Fibroblast of skin of abdomen (primary cell): ENCODE measurements at regions not wholly inside any gene's neighbourhood (a gene's known extent, or its start where the extent isn't known, plus 50 kb on each side); places are given as distances from the start of the nearest gene placed in this dataset.

Experiments used
- DNase-seq: peaks from one replicate; pipeline ENCODE4 v3.0.0-alpha.2; 2013

DNA sequence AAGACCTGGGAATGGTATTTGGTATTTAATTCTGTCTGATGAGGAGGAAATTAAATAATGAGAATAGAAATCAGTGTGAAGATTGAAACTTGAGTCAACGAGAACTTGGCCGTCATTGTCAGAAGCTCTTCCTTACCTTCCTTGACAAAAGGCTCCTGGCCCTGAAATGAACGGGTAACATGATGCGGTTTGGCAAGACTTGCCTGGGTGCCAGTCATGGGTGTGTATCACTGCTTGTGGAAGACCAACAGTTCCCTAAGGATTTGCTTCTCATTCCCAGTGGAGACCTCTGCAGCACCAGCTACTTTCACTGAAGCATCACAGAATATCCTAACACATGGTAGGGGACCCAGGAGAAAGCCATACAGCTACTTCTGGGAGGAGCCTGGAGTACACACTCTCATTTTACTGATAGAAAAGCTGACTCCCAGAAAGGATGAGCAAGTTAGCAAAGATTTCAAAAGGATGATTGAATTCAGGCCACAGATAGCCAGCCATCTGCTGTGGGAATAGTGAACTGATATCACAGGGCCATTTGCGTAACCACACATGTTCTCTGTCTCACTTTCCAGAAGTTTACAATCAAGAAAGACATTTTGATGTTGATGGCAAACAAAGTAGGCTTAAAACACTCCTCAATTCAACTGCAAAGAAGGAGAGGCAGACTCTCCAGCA is 258.1 kb upstream of the SALL1 start:
- peak; percentile 46 for DNase-seq

DNA sequence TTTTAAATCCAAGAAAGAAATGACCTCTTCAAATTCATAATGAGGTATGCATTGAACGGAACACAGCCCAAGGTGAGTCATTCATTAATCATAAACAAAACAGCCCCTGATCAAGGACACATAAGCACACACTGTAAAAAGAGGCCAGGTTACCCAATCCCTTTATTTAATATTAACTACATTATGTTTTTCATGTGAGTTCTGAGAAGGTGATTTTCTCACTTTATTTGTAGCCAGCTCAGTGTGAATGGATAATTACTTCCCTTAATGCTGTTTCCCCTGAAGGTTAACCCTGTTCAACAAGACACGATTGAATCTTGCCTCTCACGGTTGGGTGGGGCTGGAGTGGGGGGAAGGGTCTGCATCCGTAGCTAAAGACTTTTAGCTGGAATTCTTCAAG is 257.3 kb upstream of the SALL1 start:
- DNase-seq: peak; percentile 44

DNA sequence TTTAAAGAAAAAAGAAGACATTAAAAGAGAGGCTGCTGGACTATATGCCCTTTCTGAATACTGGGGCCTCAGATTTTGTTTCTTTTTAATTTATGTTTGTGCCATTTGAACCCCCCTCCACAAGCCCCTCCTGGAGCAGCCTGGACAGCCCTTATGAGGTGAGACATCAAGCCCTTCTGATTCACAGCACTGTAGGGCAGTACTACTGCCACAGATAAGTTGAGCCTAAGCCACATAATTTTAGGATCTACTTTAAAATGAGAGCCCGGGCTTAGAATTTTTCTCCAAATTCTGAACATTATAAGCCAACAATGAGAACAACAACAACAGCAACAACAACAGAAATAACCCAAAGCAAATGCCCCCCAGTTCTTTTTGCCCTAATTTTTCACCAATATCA is 256.9 kb upstream of the SALL1 start:
- DNase-seq: no peak

DNA sequence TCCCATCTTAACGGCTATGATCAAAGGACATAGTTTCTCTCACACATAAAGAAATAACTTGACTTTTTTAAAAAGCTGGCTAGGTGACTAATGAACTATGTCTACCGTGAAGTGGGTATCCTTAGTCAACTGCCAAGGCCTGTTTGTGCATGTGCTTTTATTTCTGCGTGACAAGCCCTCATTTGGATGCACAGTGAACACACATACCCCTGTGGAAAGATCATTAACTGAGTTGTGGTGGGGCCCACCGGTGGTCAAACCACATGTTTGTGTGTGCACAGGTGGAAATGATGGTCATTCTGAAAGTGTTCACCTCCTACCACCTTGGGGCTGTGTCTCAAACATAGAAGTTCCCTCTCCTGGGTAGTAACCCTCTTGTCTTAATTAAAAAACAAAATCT is 256.1 kb upstream of the SALL1 start:
- DNase-seq: no peak

DNA sequence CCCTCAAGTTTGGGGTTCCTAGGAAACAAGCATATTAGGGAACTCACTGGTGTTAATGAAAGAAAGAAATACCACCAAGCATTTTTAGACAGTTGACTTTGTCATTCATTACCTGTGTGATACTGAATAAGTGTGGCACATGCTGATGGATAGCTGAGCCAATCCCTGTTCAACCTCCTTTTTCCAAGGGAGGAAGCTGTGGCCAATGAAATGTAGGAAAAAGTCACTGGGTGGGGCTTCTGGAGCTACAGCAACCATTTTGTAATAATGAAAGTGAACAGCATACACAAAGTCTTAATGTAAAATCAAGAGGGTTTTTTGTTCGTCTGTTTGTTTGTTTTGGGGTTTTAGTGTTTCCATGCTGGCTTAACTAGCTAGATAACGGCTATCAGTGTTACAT is 254.3 kb upstream of the SALL1 start:
- DNase-seq: no peak

DNA sequence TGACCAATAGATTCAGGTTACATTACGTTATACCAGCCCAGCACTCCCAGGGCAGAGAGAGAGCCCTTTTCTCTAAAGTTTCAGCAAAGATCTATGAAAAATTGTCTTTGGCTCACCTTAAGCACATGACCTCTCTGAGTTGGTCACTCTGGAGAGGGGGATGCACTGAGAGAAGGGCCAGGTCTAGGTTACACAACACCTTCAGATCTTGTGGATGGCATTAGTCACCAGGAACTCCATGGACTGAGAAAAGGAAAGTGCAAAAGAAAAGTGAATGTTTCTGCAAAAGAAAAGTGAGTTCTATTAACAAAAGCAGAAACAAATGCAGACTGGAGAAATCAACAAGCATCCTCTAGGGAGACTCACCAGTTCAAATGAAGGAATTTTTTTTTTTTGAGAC is 253.3 kb upstream of the SALL1 start:
- DNase-seq: no peak

DNA sequence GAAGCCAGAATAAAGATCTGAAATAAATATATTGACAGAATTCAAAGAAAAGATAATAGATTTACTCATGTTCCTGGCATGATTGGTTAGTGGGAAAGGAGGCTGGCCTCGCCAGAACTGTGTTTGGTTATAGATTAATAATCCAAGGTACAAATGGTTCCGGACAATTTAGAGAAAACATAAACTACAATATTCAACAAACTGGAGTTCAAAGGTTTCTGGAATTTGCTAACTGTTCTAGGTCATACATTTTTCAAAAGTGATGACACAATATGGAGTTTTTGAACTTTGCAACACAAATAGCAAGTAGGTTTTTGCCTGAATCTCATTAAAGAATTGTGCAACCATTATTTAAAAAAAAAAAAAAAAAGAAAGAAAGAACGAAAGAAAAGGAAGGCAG is 251.7 kb upstream of the SALL1 start:
- peak; percentile 17 for DNase-seq

DNA sequence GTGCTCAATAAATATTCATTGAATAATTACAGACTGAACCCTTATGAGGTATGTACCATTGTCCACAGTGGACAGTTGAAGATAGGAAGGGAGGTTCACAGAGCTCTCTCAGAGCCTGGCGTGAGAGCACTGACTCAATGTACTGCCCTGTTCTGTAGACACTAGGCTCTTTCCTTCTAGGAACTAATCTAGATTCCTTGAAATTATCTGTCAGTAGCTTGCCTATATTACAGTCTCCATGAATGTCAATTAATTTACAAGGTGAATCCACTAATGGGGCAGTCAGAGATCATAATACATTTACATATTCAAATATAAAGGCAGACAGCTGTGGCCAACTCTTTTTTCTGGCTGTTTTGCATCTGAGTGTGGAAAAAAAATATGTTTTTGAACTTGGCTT is 251.2 kb upstream of the SALL1 start:
- no peak for DNase-seq

DNA sequence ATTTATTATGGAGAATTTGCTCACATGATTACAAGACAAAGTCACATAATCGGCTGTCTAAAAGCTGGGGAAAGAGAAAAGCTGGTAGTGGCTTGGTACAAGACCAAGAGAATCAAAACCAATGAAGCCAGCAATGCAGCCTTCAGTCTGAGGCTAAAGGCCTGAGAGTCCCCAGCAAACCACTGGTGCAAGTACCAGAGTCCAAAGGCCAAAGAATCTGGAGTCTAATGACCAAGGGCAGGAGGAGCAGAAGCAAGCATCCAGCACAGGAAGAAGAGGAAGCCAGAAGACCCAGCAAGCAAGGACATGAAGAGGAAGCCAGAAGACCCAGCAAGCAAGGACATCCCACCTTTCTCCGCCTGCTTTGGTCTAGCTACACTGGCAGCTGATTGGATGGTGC is 250.6 kb upstream of the SALL1 start:
- no peak for DNase-seq

DNA sequence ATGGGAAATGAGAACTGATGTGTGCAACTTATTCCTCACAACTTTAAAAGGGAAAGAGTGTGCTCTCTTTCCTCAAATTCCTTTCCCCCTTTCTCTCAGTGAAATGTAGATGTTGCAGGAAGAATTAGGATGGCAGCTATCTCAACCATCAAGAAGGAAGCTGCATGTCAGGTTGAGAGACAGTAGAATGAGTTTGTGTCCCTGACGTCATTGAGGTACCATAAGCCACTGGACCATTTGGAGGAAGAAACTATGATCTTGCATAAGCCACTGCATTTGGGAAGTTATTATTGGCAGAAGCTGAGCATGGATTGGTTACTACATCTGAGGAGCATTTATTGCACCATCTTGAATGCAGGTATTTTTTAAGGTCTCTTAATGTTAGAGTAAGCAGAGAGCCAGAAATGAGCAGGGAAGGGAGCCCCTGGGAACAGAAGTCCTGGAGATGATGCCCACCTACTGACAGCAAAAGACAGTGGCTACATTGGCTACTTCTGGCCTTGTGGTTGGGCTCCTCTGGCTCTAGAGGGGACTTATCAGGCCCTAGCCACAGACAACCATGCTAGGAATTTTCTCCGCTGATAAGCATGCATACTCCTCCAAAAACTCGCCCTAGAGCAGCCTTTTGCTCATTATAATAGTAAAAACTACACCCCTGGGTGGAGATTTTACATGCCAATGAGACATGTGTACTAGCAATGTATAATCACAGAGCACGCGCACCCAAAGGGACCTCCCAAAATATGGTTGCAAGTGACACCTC is 249.0 kb upstream of the SALL1 start:
- DNase-seq: no peak

DNA sequence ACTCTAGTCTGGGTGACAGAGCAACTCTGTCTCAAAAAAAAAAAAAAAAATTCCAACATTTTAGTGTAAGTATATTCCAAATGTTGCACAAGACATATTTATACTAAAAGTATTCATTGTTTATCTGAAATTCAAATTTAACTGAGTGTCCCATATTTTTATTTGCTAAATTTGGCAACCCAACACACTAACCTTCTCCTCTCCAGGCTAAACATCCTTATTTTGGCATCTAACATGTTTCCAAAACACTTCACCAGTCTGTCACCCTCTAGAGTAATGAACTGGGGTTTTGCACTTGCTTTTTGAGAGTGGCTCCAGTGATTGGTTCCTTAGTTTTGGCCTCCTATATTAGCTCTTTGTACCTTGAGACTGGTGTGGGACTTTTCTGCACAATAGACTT is 243.4 kb upstream of the SALL1 start:
- no peak for DNase-seq

DNA sequence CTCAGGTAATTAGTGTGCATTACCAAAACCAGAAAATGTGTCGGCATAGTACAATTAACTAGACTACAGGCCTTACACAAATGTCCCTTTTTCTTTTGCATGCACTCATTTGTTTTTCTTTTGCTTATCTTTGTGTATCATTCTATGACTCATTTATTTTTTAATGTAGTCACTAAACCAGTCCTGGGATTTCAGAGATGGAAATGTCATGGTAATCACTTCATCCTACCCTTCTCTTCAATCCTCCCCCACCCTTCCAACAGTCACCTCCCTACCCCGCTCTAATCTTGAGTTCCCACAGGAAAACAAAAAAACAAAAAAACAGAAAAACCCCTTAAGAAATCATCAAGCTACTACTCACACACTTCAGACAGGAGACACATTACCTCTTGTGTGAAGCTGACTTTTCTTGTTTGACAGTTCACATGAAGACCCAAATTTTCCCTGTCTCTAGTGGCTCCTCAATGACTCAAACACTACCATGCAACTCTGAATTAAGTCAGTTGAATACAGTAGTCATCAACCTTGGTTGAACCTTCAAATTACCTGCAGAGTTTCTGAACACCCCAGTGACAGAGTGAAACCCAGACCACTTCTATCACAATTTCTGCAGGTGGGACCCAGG is 242.4 kb upstream of the SALL1 start:
- no peak for DNase-seq

DNA sequence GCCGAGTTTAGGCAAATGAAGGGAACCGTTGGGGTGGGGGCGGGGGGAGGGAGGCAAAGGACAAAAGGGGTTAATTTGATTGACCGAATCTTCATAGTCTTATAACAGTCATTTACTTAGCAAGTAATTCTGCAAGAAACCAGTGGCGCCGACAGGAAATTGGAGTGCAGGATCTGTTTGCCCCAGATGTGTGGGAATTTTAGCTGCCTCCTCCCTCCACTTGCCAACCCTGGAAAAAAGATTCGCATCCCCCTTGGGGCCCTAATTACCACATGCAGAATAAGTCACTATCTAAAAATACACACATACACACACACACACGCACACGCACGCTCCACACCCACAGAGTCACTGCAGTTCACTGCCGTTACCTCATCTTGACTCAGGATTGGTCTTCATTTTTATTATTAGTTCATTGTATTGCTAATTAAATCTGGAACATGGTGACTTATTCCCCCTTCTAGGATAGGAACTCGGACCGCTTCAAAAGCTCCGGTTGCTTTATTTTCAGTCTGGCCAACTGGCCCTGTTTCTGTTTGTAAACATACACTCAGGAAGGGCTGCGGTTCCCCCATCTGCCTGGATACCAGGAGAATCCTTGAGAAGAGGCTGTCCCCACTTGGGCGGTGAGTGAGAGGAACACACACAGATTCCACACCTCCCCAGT is 241.6 kb upstream of the SALL1 start:
- DNase-seq: peak; percentile 81

DNA sequence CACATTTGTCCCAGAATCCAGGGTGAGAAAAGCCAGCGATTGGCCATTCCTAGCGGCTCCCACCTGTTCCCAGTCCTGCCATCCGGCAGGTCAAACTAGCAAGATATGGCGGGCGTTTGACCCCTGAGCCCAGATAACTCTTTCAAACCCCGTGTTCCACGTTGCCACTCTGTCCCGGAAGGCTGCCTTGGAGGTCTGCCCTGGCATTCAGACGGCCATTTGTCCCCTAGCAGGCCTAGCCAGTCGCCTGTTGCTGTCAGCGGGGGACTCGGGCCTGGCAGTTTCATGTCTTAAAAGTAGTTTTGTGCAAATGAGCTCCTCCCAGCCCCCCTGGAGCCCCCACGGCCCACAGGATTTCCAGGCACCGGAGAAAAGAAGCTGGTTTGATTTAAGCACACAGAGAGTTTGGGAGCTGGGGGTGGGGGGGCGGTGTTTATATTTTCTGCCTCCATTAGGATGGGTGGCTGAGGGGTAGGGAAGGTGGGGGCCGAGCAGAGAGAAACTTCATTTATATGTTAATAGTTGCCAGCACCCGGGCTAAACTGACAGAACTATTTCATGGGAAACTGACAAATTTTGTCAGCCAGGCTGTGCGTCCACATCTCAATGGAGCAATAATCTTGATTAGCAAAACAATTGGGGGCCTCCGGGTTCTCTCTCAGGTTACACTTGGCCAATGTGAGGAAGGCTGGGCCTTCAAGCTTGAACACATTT is 240.9 kb upstream of the SALL1 start:
- no peak for DNase-seq

DNA sequence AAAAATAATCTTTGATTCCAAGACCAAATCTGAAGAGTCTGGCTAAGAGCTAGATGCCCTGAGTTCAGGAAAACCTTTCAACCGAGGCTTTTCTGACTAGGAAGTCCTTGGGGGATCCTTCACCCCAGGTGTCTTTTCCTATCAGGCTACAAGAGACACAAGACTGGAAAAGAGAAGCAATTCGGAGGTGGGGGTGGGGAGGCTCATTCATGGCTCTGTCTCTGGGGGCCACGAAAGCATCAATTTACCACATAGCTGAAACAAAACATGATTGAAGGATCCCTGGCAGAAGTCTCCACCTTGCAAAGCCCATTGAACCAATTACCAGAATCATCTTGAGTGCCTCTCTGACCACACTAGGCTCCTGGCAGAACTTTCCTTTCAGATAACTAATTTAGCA is 239.8 kb upstream of the SALL1 start:
- no peak for DNase-seq

DNA sequence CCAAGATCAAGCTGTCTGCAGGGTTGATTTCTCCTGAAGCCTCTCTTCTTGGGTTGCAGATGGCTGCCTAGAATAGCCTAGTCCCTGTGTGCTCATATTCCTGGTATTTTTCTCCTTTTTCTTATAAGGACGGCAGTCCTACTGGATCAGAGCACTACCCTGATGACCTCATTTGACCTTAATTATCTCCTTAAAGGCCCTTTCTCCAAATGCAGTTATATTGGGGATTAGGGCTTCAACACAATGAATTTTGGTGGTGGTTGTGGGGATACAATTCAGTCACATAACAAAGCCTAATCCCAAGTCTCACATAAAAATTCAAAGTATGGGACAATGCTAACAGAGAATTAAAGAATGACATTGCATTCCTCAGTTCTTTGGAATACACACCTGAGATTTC is 238.8 kb upstream of the SALL1 start:
- no peak for DNase-seq

DNA sequence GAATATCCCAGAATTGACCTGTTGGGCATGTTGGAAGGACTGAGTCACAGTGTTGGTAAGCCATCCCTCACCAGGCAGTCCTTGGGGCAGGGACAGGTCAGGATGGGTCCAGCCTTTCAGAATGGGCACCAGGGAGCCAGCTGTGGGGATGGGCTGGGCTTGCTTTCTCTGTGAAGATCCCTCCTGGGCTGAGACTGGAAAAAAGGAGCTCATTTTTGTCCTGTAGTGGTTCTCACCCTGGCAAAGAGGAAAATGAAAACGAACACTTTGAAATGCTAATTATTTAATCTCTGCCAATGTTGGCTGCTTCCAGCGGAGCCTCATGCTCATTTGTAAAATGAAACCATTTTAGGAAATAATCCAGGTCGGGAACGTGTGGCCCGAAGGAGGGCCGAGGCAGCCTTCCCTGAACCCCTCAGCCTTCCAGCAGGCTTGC is 237.5 kb upstream of the SALL1 start:
- no peak for DNase-seq

DNA sequence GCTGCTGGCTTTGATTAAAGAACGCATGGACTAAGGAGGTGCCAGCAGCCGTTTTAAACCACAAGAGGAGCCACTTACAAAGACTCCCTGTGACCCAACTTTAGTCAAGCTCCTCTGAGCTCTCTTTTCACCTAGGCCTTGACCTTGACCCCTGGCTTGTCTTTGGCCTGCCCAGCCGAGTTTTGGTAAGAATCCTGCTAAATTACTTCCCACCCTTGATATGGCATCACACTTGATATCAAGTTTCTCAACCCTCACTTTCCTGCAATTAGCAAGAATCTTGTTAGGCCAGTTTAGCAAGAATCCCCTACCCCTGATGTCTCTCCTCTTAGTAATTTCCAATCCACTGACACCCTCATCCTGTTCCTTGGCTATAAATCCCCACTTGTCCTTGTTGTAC is 232.8 kb upstream of the SALL1 start:
- no peak for DNase-seq

DNA sequence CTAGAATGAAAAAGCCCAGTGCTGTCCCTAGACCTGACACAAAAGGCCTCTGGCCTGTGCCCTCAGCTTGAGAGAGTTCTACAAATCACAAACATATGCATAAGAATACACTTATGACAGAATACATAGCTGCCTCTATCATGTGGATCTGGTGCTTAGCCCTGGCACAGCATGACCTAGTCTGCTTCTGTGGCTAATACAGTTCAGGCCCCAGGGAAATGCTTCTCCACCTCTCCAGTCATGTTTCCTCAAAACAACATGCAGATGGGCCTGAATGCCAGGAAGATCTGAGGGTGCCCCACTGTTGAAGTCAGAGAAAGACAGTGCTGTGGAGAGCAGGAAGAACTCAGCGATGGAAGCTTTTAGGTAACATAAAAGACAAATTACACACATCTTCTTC is 231.9 kb upstream of the SALL1 start:
- no peak for DNase-seq

DNA sequence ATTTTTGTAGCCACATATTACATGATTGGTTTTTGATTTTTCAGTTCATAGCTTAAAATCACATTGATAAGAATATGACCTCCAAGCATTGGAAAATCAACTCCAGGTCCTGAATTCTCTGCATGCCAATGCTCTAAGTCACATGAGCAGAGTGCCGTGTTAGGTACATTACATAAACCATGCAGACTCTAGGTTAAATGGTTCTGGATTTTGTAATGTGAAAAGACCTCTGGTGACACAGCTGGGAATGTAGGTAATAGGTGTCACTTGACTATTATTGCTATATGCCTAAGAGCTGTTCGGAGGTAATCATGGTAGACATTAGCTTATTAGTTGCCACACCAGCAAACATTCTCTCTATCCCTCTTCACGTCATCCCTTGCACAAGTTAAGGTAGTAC is 231.1 kb upstream of the SALL1 start:
- DNase-seq: no peak

DNA sequence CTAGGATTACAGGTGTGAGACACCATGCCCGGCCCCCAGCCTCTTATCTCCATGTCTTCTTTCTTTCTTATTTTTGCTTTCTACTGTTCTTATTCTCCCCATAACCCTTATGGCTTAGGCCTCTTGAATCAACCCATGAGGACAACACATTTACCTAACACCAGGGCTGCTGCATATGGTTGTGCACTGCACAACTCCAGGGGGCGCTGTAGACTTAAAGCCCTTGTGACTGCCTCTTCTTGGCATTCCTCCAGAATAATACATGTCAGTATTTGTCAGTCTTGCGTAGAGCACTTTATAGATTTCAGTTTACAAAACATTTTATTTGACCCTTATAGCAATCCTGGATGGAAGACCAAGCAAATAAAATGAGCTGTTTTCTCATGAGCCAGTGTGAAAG is 225.0 kb upstream of the SALL1 start:
- no peak for DNase-seq

DNA sequence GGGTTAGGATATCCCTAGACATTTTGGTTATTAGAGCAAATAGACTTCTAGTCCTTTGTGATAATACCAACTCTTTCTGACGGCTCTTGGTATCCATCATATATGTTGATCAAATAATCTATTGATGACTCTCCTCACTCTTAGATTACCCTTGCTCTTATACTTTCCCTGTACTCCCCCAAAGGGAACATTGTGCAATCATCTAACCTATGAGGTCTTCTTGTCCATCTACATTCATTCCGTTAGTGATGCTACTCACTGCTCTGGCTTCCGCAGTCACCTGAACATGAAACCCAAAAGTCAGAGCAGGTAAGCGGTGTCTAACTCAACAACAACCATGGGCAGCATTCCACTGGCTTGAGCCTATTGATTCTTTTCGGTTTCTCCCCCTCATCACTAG is 223.7 kb upstream of the SALL1 start:
- no peak for DNase-seq

DNA sequence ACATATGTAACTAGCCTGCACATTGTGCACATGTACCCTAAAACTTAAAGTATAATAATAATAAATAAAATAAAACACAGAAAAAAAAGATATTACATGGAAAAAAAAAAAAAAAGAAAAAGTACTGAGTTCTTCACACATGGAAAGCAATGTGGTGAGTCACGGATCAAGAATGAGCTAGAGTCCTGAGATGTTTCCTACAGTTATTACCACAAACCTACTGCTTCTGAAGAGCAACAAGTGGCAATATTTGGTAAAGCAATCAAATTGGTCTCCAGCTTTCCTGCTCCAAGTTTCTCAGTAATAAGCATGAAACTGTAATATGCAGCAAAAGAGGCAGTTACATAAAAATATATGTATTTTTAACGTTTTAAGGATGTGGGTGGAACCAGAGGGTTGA is 223.3 kb upstream of the SALL1 start:
- peak; percentile 90 for DNase-seq
